ENCODE measurements at regions not wholly inside any gene's neighbourhood (a gene's known extent, or its start where the extent isn't known, plus 50 kb on each side); places are given as distances from the start of the nearest gene placed in this dataset.
"Not testable (repeated sequence)": the region's sequence is repeated elsewhere in the genome, so short reads cannot be mapped to it uniquely, and the experiment has no call there.

DNA sequence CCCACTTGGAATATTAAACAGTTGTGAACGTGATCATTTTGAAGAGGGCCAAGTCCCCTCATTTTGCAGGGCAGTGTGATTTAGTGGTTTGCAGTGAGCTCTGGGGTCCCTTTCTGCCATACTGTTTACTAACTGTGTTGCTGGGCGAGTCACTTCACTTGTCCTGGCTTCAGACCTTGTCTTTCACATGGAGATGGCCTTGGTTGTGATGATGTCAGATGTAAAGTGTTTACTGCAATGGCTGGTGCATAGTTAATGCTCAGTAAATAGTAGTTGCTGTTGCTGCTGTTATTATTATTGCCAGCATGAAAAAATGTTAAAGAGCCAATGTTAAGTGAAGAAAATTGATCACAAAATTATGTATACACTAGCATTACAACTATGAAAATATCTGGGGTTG, 95.4 kb upstream of the CRYM start:
- TF ChIP-seq, protein P1, sequence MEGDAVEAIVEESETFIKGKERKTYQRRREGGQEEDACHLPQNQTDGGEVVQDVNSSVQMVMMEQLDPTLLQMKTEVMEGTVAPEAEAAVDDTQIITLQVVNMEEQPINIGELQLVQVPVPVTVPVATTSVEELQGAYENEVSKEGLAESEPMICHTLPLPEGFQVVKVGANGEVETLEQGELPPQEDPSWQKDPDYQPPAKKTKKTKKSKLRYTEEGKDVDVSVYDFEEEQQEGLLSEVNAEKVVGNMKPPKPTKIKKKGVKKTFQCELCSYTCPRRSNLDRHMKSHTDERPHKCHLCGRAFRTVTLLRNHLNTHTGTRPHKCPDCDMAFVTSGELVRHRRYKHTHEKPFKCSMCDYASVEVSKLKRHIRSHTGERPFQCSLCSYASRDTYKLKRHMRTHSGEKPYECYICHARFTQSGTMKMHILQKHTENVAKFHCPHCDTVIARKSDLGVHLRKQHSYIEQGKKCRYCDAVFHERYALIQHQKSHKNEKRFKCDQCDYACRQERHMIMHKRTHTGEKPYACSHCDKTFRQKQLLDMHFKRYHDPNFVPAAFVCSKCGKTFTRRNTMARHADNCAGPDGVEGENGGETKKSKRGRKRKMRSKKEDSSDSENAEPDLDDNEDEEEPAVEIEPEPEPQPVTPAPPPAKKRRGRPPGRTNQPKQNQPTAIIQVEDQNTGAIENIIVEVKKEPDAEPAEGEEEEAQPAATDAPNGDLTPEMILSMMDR (IDR thresholded peaks at IDR 0.05) = not testable (repeated sequence)
- TF ChIP-seq, protein P2, sequence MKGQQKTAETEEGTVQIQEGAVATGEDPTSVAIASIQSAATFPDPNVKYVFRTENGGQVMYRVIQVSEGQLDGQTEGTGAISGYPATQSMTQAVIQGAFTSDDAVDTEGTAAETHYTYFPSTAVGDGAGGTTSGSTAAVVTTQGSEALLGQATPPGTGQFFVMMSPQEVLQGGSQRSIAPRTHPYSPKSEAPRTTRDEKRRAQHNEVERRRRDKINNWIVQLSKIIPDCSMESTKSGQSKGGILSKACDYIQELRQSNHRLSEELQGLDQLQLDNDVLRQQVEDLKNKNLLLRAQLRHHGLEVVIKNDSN (CRISPR knock-in tag; IDR thresholded peaks at IDR 0.05) = not testable (repeated sequence)
- TF ChIP-seq, protein P3, sequence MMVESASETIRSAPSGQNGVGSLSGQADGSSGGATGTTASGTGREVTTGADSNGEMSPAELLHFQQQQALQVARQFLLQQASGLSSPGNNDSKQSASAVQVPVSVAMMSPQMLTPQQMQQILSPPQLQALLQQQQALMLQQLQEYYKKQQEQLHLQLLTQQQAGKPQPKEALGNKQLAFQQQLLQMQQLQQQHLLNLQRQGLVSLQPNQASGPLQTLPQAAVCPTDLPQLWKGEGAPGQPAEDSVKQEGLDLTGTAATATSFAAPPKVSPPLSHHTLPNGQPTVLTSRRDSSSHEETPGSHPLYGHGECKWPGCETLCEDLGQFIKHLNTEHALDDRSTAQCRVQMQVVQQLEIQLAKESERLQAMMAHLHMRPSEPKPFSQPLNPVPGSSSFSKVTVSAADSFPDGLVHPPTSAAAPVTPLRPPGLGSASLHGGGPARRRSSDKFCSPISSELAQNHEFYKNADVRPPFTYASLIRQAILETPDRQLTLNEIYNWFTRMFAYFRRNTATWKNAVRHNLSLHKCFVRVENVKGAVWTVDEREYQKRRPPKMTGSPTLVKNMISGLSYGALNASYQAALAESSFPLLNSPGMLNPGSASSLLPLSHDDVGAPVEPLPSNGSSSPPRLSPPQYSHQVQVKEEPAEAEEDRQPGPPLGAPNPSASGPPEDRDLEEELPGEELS (CRISPR knock-in tag; IDR thresholded peaks at IDR 0.05) = not testable (repeated sequence)
- TF ChIP-seq GABPB1 (CRISPR knock-in tag; IDR thresholded peaks at IDR 0.05) = 0 out of 2 replicates have a peak, but pooled peaks have one; percentile 32
- TF ChIP-seq, protein P4, sequence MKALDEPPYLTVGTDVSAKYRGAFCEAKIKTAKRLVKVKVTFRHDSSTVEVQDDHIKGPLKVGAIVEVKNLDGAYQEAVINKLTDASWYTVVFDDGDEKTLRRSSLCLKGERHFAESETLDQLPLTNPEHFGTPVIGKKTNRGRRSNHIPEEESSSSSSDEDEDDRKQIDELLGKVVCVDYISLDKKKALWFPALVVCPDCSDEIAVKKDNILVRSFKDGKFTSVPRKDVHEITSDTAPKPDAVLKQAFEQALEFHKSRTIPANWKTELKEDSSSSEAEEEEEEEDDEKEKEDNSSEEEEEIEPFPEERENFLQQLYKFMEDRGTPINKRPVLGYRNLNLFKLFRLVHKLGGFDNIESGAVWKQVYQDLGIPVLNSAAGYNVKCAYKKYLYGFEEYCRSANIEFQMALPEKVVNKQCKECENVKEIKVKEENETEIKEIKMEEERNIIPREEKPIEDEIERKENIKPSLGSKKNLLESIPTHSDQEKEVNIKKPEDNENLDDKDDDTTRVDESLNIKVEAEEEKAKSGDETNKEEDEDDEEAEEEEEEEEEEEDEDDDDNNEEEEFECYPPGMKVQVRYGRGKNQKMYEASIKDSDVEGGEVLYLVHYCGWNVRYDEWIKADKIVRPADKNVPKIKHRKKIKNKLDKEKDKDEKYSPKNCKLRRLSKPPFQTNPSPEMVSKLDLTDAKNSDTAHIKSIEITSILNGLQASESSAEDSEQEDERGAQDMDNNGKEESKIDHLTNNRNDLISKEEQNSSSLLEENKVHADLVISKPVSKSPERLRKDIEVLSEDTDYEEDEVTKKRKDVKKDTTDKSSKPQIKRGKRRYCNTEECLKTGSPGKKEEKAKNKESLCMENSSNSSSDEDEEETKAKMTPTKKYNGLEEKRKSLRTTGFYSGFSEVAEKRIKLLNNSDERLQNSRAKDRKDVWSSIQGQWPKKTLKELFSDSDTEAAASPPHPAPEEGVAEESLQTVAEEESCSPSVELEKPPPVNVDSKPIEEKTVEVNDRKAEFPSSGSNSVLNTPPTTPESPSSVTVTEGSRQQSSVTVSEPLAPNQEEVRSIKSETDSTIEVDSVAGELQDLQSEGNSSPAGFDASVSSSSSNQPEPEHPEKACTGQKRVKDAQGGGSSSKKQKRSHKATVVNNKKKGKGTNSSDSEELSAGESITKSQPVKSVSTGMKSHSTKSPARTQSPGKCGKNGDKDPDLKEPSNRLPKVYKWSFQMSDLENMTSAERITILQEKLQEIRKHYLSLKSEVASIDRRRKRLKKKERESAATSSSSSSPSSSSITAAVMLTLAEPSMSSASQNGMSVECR (CRISPR knock-in tag; IDR thresholded peaks at IDR 0.05; ENCODE audit: borderline replicate concordance) = not testable (repeated sequence)
- not testable (repeated sequence) for TF ChIP-seq ZNF423 (CRISPR knock-in tag; IDR thresholded peaks at IDR 0.05); NFE2L1 (CRISPR knock-in tag; IDR thresholded peaks at IDR 0.05); CREB1 (CRISPR knock-in tag; IDR thresholded peaks at IDR 0.05); MYBL2 (CRISPR knock-in tag; IDR thresholded peaks at IDR 0.05); FOXJ3 (CRISPR knock-in tag; IDR thresholded peaks at IDR 0.05; ENCODE audit: borderline replicate concordance); ESRRA (CRISPR knock-in tag; IDR thresholded peaks at IDR 0.05; ENCODE audit: borderline replicate concordance); ZNF232 (CRISPR knock-in tag; IDR thresholded peaks at IDR 0.05); FOXK1 (CRISPR knock-in tag; IDR thresholded peaks at IDR 0.05)
- TF ChIP-seq, protein P5, sequence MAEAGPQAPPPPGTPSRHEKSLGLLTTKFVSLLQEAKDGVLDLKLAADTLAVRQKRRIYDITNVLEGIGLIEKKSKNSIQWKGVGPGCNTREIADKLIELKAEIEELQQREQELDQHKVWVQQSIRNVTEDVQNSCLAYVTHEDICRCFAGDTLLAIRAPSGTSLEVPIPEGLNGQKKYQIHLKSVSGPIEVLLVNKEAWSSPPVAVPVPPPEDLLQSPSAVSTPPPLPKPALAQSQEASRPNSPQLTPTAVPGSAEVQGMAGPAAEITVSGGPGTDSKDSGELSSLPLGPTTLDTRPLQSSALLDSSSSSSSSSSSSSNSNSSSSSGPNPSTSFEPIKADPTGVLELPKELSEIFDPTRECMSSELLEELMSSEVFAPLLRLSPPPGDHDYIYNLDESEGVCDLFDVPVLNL (CRISPR knock-in tag; IDR thresholded peaks at IDR 0.05; ENCODE audit: borderline replicate concordance, low read depth) = not testable (repeated sequence)

All from WTC11 (cell line).